GM12873 (cell line): ENCODE measurements at regions not wholly inside any gene's neighbourhood (a gene's known extent, or its start where the extent isn't known, plus 50 kb on each side); places are given as distances from the start of the nearest gene placed in this dataset.

ENCODE experiments used
- CTCF ChIP-seq: IDR thresholded peaks from 2 replicates; pipeline ENCODE4 v1.5.1; 2012; ENCODE audit warnings: low read depth, mild to moderate bottlenecking, moderate library complexity, low read length, control low read depth; ENCODE audit not compliant: insufficient read depth; ENCODE audit errors: missing control alignments

GRCh38 chr5:106755789-106756188, 914.9 kb downstream of the EFNA5 start:
- TF ChIP-seq CTCF = no peak

- TF ChIP-seq CTCF = no peak
Measured at GRCh38 chr5:106755066-106755465, 915.7 kb downstream of the EFNA5 start.

- no peak for TF ChIP-seq CTCF
Measured at GRCh38 chr5:106749826-106750225, 920.9 kb downstream of the EFNA5 start.

- TF ChIP-seq CTCF = no peak
Measured at GRCh38 chr5:106739127-106739526, 931.6 kb downstream of the EFNA5 start.

- TF ChIP-seq CTCF = no peak
Measured at GRCh38 chr5:106737111-106737510, 933.6 kb downstream of the EFNA5 start.

GRCh38 chr5:106732624-106733023, 938.1 kb downstream of the EFNA5 start:
- no peak for TF ChIP-seq CTCF

GRCh38 chr5:106730912-106731311, 939.8 kb downstream of the EFNA5 start:
- TF ChIP-seq CTCF = no peak
